Stimulated activated CD8-positive, alpha-beta memory T cell treated with anti-CD3 and anti-CD28 coated beads, Interleukin-7, amount 100 ng/mL, for 48 hours (primary cell): ENCODE measurements at regions not wholly inside any gene's neighbourhood (a gene's known extent, or its start where the extent isn't known, plus 50 kb on each side); places are given as distances from the start of the nearest gene placed in this dataset.

ENCODE experiments used
- DNase-seq, 2 donors: peaks; one replicate each; pipeline ENCODE4 v3.0.0-alpha.2; 2020; ENCODE audit warnings: low read depth in 1 of 2; ENCODE audit errors: extremely low read depth in 1 of 2

DNA sequence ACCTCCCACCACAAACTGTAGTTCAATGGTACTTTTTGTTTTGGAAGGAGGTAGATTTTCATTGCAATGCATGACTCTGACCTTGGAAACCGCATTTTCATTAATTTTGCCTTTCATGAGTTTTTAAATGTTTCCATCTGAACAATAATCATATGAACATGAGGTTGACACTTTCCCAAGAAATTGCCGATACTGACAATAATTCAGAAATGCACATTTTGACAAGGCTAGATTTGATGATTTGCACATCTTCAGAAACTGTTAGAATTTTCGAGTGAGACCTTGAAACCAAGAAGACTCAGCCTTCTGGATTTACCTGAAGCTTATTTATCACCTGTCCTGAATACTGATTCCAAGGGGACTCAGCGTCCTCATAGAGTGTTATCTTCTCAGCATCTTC lies 93.8 kb upstream of the NTRK2 start:
- DNase-seq: no peak

DNA sequence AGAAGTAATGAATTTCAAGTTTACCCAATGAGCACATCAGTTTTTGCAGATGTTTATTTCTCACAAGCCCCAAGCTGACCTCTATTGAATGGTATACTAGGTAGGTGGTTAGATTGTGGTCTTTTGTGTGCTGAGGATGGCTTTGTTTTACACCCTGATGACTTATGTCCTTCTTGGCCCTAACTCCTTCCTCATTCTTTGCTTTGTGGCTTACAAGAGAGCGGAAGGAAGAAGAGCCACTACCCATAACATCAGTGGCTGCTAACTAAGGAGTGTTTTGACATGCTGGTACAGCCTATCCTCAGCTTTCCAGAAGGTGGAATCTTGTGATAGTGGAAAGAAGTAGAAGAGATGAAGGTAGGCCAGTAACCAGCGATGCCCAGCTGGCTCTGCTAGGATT lies 85.7 kb upstream of the NTRK2 start:
- no peak for DNase-seq

DNA sequence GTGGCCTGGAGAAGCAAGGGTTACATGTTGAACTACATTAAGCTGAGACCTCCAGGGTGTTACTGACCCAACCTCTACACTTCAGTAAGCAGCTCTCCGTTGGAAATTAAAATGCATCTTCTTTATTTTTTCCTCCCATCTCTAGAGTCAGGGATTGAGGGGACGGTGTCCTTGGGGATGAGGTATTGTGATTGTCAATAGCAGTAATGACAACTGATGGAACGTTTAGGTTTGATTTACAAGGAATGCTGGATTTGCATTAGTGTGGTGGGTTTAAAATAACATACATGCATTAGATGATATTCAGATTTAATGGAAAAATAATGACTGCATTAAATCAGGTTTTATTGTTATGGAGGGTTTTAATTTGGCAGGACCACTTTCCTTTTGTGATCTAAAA lies 82.9 kb upstream of the NTRK2 start:
- no peak for DNase-seq

DNA sequence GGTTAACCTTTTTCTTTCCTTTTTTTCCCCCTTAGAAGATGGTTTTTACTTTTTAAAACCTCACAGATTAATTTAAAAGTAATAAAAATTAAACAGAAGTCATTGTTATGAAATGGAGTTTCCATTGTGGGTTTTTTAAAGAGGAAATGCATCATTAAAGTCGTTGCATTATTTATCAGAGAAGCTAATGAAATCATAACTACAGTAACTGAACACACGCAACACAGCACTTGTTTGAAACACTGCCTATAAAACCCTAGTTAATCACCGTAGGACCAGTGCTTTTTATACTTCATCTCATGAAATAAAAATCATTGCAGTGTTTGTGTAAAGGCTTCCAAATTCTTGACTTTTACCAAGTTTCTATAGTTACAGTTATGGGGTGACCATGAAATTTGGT lies 82.4 kb upstream of the NTRK2 start:
- DNase-seq: no peak

DNA sequence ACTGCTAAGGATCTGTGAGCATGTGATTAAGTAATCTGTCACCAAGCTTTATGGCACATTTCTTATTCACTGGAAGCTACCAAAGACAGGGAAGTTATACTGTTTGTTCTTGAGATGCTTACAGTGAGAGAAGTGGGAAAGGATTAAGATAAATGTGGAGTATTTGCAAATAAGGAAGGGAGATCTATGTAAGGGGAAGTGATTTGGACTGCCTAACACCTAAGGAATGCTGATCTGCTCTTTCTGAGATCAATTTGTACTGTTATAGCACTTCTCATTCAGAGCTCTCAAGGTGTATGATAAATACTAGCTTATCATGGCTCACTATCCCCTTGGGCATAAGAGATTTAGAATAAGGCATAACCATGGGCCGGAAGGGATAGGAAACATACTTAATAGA lies 80.0 kb upstream of the NTRK2 start:
- DNase-seq: no peak

DNA sequence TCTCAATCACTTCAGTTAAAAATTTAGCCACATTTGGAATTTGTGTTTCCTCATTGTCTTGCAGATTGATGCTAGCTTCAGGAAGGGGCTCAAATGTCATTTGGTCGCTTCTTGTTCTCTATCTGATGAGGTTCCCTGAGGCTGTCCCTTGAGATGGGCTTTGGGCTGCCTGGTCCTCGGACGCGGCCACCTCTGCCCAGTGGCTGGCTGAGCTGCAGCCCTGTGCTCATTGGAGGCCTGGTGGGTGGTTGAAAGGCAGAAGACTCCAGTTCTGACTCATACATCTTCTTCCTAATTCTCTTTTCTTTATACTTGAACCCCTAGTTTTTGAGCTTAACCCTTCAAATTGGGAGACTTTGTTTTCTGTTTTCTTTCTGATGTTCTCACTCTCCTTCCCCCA lies 78.8 kb upstream of the NTRK2 start:
- no peak for DNase-seq

DNA sequence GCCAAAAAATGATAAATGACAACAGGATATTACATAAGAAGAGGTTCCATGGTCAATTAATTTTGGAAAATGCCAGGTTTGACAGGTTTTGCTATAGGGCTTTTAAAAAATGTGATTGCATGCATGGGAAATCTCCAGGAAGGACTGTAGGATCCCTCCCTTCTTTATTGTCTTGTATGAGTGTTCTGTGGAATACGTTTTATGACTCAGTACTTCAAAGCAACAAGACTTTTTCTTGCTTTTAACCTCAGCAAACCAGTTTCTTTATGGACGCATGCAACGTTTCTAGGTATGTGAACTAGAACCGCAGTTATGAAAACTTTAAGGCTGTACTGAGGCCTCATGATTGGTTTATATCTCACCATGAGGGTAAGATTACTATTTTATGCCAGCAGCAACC lies 76.6 kb upstream of the NTRK2 start:
- DNase-seq: no peak

DNA sequence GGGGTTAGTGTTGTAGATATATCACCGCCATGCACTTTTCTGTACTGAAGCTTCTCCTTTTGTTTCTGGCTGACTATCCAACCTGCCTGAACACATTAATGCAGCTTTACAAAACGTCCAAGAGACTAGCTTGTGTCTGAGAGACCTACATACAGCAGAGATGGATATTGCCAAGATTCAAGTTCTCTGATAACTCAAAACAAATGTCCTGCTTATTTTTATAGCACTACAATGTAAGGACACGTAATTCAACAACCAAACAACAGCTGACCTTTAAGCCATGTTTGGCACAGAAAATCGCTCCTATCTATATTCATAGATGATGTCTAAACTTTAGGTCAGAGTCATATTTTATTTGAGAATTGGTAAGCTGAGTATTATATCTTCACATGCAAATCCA lies 76.2 kb upstream of the NTRK2 start:
- no peak for DNase-seq

DNA sequence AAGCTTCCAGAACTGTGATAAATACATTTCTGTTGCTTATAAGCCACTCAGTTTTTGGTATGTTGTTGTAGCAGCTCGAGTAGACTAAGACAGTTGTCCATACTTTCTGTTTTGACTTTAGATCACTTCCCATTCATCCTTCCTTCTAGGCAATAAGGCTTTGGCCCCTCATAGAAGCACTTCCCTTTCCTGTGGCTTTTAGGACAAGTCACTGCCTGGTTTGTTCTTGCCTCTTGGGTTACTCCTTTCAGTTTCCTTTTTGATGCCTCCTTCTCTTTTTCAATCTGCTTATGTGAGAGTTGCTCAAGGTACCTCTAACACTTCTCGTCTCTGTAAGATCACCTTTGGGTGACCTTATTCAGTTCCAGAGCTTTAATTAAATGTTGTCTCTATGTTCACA lies 72.4 kb upstream of the NTRK2 start:
- DNase-seq: no peak

DNA sequence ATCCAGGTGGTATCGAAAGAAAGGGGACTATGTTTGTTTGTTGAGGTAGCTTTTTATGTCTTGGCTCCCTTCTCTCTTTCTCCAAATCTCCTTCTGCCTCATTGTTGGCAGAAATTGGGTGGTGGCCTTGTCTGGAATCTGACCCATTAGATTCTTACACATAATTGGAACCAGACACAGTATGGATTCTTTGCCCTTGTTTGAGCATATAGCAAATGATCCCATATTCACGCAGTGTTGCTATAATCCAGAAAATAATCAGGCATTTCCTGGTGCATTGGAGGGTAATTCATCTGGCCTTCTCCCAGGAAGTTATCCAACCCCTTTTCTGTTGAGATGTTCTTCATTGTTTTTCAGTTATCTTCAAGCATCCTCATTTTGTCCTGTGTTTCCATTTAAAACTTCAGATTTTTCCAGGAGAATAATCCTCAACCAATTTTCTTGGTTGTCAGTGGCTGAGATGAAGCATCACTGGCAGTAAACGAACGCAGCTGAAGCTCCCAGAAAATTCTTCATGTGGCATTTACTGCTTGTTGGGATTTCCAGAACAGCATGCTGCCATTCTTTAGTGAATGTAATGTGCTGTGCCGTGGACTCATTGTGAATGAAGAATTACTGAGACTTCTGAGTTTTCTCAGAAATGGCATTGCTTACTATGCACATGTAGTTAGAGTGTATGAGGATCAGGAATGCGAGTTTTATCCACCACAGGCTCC lies 70.5 kb upstream of the NTRK2 start:
- DNase-seq: no peak

DNA sequence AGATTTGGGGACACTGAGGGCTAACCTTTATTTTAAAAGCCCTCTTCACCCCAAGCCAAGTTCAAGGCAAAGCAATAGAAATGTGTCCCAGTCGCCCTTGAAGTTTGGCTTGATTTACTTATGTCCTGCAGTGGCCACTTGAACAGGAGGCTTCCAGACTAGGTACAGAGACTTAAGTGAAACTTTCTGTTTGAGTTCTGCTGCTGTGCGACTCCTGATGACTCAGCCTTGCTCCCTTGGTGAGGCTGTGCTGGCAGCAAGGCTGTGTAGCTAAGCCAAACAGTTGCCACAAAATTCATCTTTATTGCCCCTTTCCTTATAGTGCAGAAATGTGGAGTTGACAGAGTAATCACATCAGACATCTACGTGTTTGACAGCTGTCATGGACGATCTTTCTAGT lies 68.8 kb upstream of the NTRK2 start:
- DNase-seq: no peak

DNA sequence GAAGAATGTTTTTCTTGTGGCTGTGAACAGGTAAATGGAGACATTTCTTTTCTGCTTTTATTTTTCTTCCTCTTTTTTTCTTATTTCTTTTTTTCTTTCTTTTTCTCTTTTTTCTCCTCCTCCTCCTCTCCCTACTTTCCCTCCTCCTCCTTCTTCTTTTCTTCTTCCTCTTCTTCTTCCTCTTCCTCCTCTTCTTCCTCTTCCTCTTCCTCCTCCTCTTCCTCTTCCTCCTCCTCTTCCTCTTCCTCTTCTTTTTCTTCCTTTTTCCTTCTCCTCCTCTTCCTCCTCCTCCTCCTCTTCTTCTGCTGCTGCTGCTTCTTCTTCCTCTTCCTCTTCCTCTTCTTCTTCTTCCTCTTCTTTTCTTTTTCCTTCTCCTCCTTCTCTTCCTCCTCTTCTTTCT lies 65.3 kb upstream of the NTRK2 start:
- no peak for DNase-seq

DNA sequence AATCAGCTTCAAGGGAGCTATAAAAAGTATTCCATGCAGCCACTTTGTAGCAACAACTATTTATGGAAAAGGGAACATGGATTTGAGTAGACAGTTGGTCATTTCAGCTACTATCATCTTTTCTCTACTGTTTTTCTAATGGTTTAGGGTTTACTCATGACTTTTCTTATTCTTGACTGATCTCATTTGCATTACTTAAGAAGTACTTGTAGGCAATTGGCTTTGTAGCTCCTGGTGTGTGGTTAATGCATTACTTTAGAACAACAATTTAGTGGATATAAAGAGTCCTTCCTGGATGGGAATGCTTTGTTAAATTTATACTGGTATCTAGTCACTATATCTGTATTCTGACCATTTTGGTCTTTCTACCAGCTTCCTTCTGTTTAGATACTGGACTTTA lies 59.8 kb upstream of the NTRK2 start:
- no peak for DNase-seq

DNA sequence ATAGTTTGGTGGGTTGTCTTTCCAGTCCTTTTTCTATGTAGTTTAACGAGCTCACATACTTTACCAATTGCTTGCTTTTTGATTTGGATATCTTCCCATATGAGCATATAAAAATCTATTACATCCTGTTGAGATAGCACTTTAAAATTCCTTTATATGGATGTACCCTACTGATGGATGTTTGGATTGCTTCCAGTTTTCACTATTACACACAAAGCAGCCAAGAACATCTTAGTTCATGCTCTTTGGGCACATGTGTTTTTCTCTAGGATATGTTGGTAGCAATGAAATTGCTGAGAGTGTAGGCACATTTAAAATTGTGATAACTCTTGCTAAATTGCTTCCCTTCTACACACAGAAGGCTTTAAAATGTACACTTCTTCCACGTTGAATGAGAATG lies 56.1 kb upstream of the NTRK2 start:
- no peak for DNase-seq

DNA sequence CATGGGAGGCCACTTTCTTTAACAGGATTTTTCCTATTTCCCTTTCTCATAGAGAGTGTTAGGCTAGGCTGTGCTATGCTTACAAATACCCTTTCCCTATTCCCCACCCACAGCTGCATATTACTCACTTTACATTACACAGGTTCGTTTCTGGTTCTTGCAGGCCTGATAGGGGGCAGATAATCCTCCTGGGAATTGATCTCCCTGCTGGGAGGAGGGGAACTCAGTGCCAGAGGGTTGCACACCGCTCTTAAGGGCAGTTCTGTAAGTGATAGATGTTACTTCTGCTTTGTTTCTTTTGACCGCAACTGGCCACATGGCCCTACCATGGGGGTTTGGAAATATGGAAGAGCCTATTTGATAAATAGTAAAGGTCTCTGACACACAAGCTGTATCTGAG lies 54.0 kb upstream of the NTRK2 start:
- no peak for DNase-seq

DNA sequence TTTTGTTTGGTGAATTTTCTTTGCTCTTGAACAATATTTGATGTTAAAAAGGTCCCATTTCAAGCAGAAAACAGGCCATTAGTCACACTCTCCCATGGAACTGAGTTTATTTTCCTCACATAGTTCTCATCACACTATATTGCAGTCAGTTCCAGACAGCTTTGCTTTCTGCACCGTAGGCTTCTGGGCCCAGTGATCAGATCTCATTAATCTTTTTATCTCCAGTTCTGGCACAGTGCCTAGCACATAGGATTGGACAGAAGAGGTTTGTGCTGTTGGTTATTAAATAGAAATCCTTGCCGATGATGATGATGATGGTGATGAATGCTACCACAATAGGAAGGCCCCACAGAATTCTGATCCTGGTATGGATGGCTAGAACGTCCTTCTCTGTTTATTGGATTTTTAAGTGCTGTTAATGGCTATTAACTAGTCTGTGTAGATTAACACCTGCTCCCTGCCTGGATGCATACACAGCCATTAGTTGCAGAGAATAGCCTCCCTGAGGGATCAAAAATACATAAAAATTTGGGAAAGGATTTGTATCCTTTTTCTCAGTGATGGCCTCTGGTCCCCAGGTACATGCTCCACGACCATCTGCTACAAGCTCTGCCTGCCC lies 52.0 kb upstream of the NTRK2 start:
- no peak for DNase-seq
